ENCODE measurements at regions not wholly inside any gene's neighbourhood (a gene's known extent, or its start where the extent isn't known, plus 50 kb on each side); places are given as distances from the start of the nearest gene placed in this dataset.

DNA sequence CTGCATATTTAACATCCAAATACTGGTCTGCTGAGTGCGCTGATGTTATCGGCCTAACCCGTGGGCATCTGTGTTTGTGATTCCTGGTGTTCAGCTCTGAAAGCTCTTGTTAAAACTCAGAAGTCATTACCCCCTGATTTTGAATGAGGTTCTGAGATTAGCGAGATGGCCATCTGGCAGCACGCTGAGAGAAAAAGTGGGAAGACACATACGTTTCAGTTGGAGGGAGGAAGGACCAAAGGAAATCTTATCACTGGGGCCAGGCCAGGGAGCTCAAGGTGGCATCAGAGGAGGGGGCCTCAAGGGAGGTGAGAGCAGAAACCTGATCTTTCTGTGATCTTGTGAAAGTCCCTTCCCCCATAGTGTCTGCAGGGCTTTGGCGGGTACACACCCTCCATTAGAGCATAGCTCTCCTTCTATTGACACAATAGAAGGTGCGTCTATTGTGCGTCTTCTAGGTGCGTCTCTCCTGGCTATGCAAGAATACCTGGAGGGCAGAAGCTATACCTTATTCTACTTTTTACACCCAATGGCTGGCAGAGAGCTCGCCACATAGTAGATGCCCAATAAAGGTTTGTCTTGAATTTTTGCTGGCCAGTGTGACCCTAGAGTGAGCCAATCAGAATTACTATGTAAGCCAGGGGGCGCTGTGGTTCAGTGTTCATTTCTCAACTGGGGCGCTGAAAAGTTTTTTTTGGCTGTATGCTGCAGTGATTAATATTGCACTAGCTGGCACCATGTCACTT, 182.4 kb downstream of the SHQ1 start:
- no peak for TF ChIP-seq POLR2AphosphoS5 (IDR thresholded peaks at IDR 0.05)
- TF ChIP-seq, protein P1, sequence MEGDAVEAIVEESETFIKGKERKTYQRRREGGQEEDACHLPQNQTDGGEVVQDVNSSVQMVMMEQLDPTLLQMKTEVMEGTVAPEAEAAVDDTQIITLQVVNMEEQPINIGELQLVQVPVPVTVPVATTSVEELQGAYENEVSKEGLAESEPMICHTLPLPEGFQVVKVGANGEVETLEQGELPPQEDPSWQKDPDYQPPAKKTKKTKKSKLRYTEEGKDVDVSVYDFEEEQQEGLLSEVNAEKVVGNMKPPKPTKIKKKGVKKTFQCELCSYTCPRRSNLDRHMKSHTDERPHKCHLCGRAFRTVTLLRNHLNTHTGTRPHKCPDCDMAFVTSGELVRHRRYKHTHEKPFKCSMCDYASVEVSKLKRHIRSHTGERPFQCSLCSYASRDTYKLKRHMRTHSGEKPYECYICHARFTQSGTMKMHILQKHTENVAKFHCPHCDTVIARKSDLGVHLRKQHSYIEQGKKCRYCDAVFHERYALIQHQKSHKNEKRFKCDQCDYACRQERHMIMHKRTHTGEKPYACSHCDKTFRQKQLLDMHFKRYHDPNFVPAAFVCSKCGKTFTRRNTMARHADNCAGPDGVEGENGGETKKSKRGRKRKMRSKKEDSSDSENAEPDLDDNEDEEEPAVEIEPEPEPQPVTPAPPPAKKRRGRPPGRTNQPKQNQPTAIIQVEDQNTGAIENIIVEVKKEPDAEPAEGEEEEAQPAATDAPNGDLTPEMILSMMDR (IDR thresholded peaks at IDR 0.05): peak in 2 of 4 experiments; percentile 33 to 46

Data from gastroesophageal sphincter (tissue), 3 donors.